H9 (cell line): ENCODE measurements at regions not wholly inside any gene's neighbourhood (a gene's known extent, or its start where the extent isn't known, plus 50 kb on each side); places are given as distances from the start of the nearest gene placed in this dataset.

ENCODE experiments used
- DNase-seq: peaks from one replicate; pipeline ENCODE4 v3.0.0-alpha.2; 2017
- H2AFZ ChIP-seq: one replicate; pipeline ENCODE4 v1.6.1; 2013; ENCODE audit warnings: mild to moderate bottlenecking, low read length, control low read depth, moderate library complexity
- H2AK5ac ChIP-seq: 2 replicates; pipeline ENCODE4 v1.6.1; 2013; ENCODE audit warnings: low read length, control low read depth, mixed read lengths; ENCODE audit not compliant: insufficient read length
- H2BK120ac ChIP-seq: one replicate; pipeline ENCODE4 v1.6.1; 2013; ENCODE audit warnings: low read depth, mild to moderate bottlenecking, low read length, control low read depth, inconsistent platforms; ENCODE audit not compliant: poor library complexity, severe bottlenecking
- H2BK12ac ChIP-seq: 2 replicates; pipeline ENCODE4 v1.6.1; 2013; ENCODE audit warnings: low read length, control low read depth, mixed read lengths, low read depth; ENCODE audit not compliant: insufficient read length
- H2BK15ac ChIP-seq: 2 replicates; pipeline ENCODE4 v1.6.1; 2013; ENCODE audit warnings: low read depth, low read length, control low read depth
- H2BK20ac ChIP-seq: one replicate; pipeline ENCODE4 v1.6.1; 2013; ENCODE audit warnings: low read depth, mild to moderate bottlenecking, low read length, control low read depth, inconsistent platforms; ENCODE audit not compliant: poor library complexity, severe bottlenecking
- H2BK5ac ChIP-seq: 2 replicates; pipeline ENCODE4 v1.6.1; 2013; ENCODE audit warnings: low read length, control low read depth, mixed read lengths; ENCODE audit not compliant: insufficient read length
- H3K14ac ChIP-seq: 2 replicates; pipeline ENCODE4 v1.6.1; 2013; ENCODE audit warnings: low read length, control low read depth; ENCODE audit not compliant: insufficient read depth
- H3K18ac ChIP-seq: 2 replicates; pipeline ENCODE4 v1.6.1; 2013; ENCODE audit warnings: low read depth, mild to moderate bottlenecking, mixed read lengths, low read length, control low read depth; ENCODE audit not compliant: insufficient read length
- H3K23ac ChIP-seq: 2 replicates; pipeline ENCODE4 v1.6.1; 2013; ENCODE audit warnings: low read length, control low read depth, mixed read lengths, low read depth; ENCODE audit not compliant: insufficient read length
- H3K23me2 ChIP-seq: 2 replicates; pipeline ENCODE4 v1.6.1; 2013; ENCODE audit warnings: low read depth, mild to moderate bottlenecking, mixed read lengths, low read length, control low read depth; ENCODE audit not compliant: insufficient read length, poor library complexity, severe bottlenecking
- H3K27ac ChIP-seq: 2 replicates; pipeline ENCODE4 v1.5.1; 2013; ENCODE audit warnings: low read length, control low read depth, mixed read lengths, low read depth; ENCODE audit not compliant: insufficient read length
- H3K27me3 ChIP-seq: 2 replicates; pipeline ENCODE4 v1.6.1; 2013; ENCODE audit warnings: low read length, control low read depth, inconsistent platforms; ENCODE audit not compliant: insufficient read depth
- H3K4ac ChIP-seq: 2 replicates; pipeline ENCODE4 v1.6.1; 2013; ENCODE audit warnings: low read depth, mild to moderate bottlenecking, control low read depth, inconsistent platforms, low read length, moderate library complexity
- H3K4me1 ChIP-seq: 2 replicates; pipeline ENCODE4 v1.6.1; 2013; ENCODE audit warnings: low read length, control low read depth, inconsistent platforms; ENCODE audit not compliant: insufficient read depth
- H3K4me2 ChIP-seq: 2 replicates; pipeline ENCODE4 v1.6.1; 2013; ENCODE audit warnings: low read length, control low read depth, mixed read lengths; ENCODE audit not compliant: insufficient read length, insufficient read depth
- H3K56ac ChIP-seq: 2 replicates; pipeline ENCODE4 v1.6.1; 2013; ENCODE audit warnings: low read depth, mild to moderate bottlenecking, mixed read lengths, low read length, control low read depth; ENCODE audit not compliant: insufficient read length
- H3K79me1 ChIP-seq: 2 replicates; pipeline ENCODE4 v1.6.1; 2013; ENCODE audit warnings: low read depth, mild to moderate bottlenecking, moderate library complexity, low read length, control low read depth, inconsistent platforms; ENCODE audit not compliant: insufficient read depth, poor library complexity, severe bottlenecking
- H3K79me2 ChIP-seq: 2 replicates; pipeline ENCODE4 v1.6.1; 2013; ENCODE audit warnings: low read length, control low read depth, inconsistent platforms; ENCODE audit not compliant: insufficient read depth
- H3K9ac ChIP-seq: 2 replicates; pipeline ENCODE4 v1.6.1; 2013; ENCODE audit warnings: low read length, control low read depth, mixed read lengths; ENCODE audit not compliant: insufficient read length; ENCODE audit errors: extremely low read depth
- H3K9me3 ChIP-seq: one replicate; pipeline ENCODE4 v1.6.1; 2013; ENCODE audit warnings: low read depth, low read length, inconsistent platforms; ENCODE audit not compliant: control insufficient read depth
- H3T11ph ChIP-seq: one replicate; pipeline ENCODE4 v1.6.1; 2013; ENCODE audit warnings: mild to moderate bottlenecking, low read length, control low read depth, inconsistent platforms
- H4K20me1 ChIP-seq: one replicate; pipeline ENCODE4 v1.6.1; 2013; ENCODE audit not compliant: control insufficient read depth, insufficient read length, insufficient read depth
- H4K5ac ChIP-seq: 2 replicates; pipeline ENCODE4 v1.6.1; 2013; ENCODE audit warnings: low read depth, mild to moderate bottlenecking, mixed read lengths, low read length, control low read depth; ENCODE audit not compliant: insufficient read length
- H4K8ac ChIP-seq: replicated peaks from 2 replicates; pipeline ENCODE4 v1.6.1; 2013; ENCODE audit warnings: low read length, control low read depth, mixed read lengths, low read depth; ENCODE audit not compliant: insufficient read length
- H4K91ac ChIP-seq: 2 replicates; pipeline ENCODE4 v1.6.1; 2013; ENCODE audit warnings: low read depth, mild to moderate bottlenecking, moderate library complexity, mixed read lengths, low read length, control low read depth; ENCODE audit not compliant: insufficient read length
- H3K27ac Mint-ChIP-seq, 3 experiments: 2 replicates in 2 of 3; 3 replicates in 1 of 3; pipeline ENCODE4 v1.8.0; 2020 to 2021; ENCODE audit warnings: mixed read lengths in 3 of 3, mild to moderate bottlenecking in 1 of 3, moderate library complexity in 1 of 3
- H3K27me3 Mint-ChIP-seq: 2 replicates; pipeline ENCODE4 v1.8.0; 2021; ENCODE audit warnings: low read depth, mild to moderate bottlenecking, moderate library complexity, mixed read lengths
- H3K36me3 Mint-ChIP-seq, 3 experiments: 2 replicates in 2 of 3; 3 replicates in 1 of 3; pipeline ENCODE4 v1.8.0; 2020 to 2021; ENCODE audit warnings: low read depth in 3 of 3, mixed read lengths in 3 of 3; ENCODE audit not compliant: insufficient read depth in 1 of 3
- H3K4me1 Mint-ChIP-seq, 2 experiments: 2 replicates each; pipeline ENCODE4 v1.8.0; 2020; ENCODE audit warnings: mixed read lengths in 2 of 2
- H3K4me3 Mint-ChIP-seq, 2 experiments: 2 replicates in 1 of 2; 3 replicates in 1 of 2; pipeline ENCODE4 v1.8.0; 2020 to 2021; ENCODE audit warnings: mild to moderate bottlenecking in 2 of 2, mixed read lengths in 2 of 2, moderate library complexity in 1 of 2
- H3K9me3 Mint-ChIP-seq, 2 experiments: 2 replicates in 1 of 2; 3 replicates in 1 of 2; pipeline ENCODE4 v1.8.0; 2020; ENCODE audit warnings: mild to moderate bottlenecking in 2 of 2, mixed read lengths in 2 of 2, moderate library complexity in 1 of 2
- WGBS: extraction: QIAGEN DNeasy Blood & Tissue Kit; methylation state at CpG from one replicate; pipeline ENCODE4 v1.1.7; 2013; ENCODE audit warnings: missing lambda C conversion rate, low lambda C conversion rate, mixed read lengths; ENCODE audit not compliant: insufficient read length; ENCODE audit errors: extremely low coverage; 5-methylcytosine and 5-hydroxymethylcytosine counted together
- TF ChIP-seq, protein P1 (sequence below): fragments of 200-600 bp; sonication (generic); conservative IDR thresholded peaks from 3 replicates; pipeline ENCODE4 v1.8.0; 2021; ENCODE audit warnings: antibody characterized with exemption, mild to moderate bottlenecking

- no peaks in the 10 kb centered on the region for H3K27me3 ChIP-seq
- Mint-ChIP-seq H3K27me3 (no peaks in the 10 kb centered on the region), H3K27ac (no peak overlapping the region), H3K36me3 (no peaks in the 10 kb centered on the region; a peak in 1 of 7 replicates), H3K4me1 (peaks cover 4 to 14% of the 10 kb centered on the region in 2 experiments; a peak in 3 of 4 replicates), H3K4me3 (no peak overlapping the region), H3K9me3 (no peaks in the 10 kb centered on the region)
- no peaks in the 10 kb centered on the region for H3K79me2 ChIP-seq
- WGBS = no CpG with 5 or more reads among the region's 7 CpGs
- H3K27ac ChIP-seq = no peak overlapping the region
- H3K14ac ChIP-seq = no peak overlapping the region
- no peak overlapping the region for H3K9ac ChIP-seq
- no peaks in the 10 kb centered on the region for H3K79me1 ChIP-seq
- H4K5ac ChIP-seq = no peak overlapping the region
- H4K91ac ChIP-seq = no peak overlapping the region
- H3K56ac ChIP-seq = no peak overlapping the region
- no peak overlapping the region for H2AK5ac ChIP-seq
- H4K20me1 ChIP-seq = no peaks in the 10 kb centered on the region
- no peak overlapping the region for H3T11ph ChIP-seq
- no peaks in the 10 kb centered on the region for H3K4me1 ChIP-seq
- H4K8ac ChIP-seq = no peak overlapping the region
- H3K4me2 ChIP-seq = no peak overlapping the region
- no peak overlapping the region for H2BK5ac ChIP-seq
- H2BK15ac ChIP-seq = no peak overlapping the region
- no peak overlapping the region for H2BK12ac ChIP-seq
- TF ChIP-seq, protein P1, sequence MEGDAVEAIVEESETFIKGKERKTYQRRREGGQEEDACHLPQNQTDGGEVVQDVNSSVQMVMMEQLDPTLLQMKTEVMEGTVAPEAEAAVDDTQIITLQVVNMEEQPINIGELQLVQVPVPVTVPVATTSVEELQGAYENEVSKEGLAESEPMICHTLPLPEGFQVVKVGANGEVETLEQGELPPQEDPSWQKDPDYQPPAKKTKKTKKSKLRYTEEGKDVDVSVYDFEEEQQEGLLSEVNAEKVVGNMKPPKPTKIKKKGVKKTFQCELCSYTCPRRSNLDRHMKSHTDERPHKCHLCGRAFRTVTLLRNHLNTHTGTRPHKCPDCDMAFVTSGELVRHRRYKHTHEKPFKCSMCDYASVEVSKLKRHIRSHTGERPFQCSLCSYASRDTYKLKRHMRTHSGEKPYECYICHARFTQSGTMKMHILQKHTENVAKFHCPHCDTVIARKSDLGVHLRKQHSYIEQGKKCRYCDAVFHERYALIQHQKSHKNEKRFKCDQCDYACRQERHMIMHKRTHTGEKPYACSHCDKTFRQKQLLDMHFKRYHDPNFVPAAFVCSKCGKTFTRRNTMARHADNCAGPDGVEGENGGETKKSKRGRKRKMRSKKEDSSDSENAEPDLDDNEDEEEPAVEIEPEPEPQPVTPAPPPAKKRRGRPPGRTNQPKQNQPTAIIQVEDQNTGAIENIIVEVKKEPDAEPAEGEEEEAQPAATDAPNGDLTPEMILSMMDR = no peak
- no peaks in the 10 kb centered on the region for H3K23me2 ChIP-seq
- DNase-seq = no peak
- no peaks in the 10 kb centered on the region for H3K9me3 ChIP-seq
- no peak overlapping the region for H3K23ac ChIP-seq
- H2BK120ac ChIP-seq = no peak overlapping the region
- no peak overlapping the region for H3K18ac ChIP-seq
- no peak overlapping the region for H2BK20ac ChIP-seq
- H3K4ac ChIP-seq = no peak overlapping the region
- no peak overlapping the region for H2AFZ ChIP-seq
These were observed 95.6 kb downstream of the OLFM1 start for GRCh38 chr9:135183069-135183468.
